ENCODE measurements at regions not wholly inside any gene's neighbourhood (a gene's known extent, or its start where the extent isn't known, plus 50 kb on each side); places are given as distances from the start of the nearest gene placed in this dataset.

DNA sequence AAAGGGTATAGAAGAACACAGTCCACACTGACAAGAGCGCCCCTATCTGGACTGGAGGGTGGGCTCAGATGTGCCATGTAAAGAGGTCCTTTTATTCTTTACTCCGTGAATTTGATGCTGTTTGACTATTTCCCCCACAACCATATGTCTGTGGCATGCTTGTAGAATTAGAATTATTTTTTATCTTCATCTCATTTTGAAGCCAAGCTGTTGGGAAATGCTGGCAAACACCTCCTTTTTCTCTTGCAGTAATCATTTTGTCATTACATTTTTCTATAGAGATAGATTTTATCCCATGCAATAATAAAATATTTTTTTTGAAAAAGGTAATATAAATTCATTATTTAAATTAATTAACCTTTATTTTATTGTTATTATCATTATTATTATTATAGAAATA is 926.6 kb upstream of the AUTS2 start:
- TF ChIP-seq, protein P1, sequence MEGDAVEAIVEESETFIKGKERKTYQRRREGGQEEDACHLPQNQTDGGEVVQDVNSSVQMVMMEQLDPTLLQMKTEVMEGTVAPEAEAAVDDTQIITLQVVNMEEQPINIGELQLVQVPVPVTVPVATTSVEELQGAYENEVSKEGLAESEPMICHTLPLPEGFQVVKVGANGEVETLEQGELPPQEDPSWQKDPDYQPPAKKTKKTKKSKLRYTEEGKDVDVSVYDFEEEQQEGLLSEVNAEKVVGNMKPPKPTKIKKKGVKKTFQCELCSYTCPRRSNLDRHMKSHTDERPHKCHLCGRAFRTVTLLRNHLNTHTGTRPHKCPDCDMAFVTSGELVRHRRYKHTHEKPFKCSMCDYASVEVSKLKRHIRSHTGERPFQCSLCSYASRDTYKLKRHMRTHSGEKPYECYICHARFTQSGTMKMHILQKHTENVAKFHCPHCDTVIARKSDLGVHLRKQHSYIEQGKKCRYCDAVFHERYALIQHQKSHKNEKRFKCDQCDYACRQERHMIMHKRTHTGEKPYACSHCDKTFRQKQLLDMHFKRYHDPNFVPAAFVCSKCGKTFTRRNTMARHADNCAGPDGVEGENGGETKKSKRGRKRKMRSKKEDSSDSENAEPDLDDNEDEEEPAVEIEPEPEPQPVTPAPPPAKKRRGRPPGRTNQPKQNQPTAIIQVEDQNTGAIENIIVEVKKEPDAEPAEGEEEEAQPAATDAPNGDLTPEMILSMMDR (conservative IDR thresholded peaks at IDR 0.05) = no peak
- TF ChIP-seq ZFX (IDR thresholded peaks at IDR 0.05) = no peak
- no peak overlapping the region for H3K27ac ChIP-seq

DNA sequence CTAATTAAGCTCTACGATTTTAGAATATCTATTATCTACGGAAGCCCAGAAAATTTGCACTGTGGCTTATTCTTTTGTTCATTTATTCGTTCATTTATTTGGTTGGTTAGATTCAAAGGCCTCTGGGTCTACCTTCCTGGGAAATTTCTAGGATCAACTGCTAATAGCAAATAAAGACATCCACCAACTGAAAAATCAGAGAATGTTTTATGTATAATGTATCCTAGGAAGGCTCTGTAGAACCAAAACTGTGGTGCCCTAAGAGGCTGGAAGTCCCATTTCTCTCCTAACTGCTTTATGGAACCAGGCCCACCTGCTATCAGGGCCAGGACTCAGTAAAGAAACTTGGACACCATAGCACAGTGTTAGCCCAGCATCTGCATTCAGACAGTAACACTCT is 923.4 kb upstream of the AUTS2 start:
- TF ChIP-seq, protein P1 (conservative IDR thresholded peaks at IDR 0.05) = no peak
- TF ChIP-seq ZFX (IDR thresholded peaks at IDR 0.05) = no peak
- no peak overlapping the region for H3K27ac ChIP-seq

GRCh38 chr7:68676813-68677535 is 921.3 kb upstream of the AUTS2 start:
- no peak for TF ChIP-seq ZFX (IDR thresholded peaks at IDR 0.05)
- TF ChIP-seq, protein P1 (conservative IDR thresholded peaks at IDR 0.05) = no peak
- H3K27ac ChIP-seq = no peak overlapping the region

DNA sequence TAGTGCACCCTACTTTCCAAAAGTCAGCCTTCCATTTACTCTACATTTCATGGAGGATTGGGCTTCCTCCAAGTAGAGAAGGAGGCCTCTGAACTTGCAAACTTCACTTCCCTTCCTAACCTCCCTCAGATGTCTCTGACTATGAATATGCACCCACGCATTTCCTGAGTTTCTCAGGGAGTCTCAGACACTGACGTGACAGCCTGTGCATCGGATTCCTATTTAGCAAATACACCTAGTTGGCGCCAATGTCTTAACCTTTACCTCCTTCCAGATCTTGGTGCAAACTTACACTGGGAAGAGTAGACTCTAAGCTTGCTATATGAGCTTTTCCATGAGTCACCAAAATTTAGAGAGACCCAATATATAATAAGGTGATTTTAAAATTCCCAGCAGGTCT is 920.1 kb upstream of the AUTS2 start:
- TF ChIP-seq ZFX (IDR thresholded peaks at IDR 0.05) = no peak
- TF ChIP-seq, protein P1 (conservative IDR thresholded peaks at IDR 0.05) = no peak

GRCh38 chr7:68679459-68680234 is 918.6 kb upstream of the AUTS2 start:
- H3K27ac ChIP-seq = no peak overlapping the region

More for the DNA sequence above, 920.1 kb upstream of the AUTS2 start:
- H3K27ac ChIP-seq = no peak overlapping the region

GRCh38 chr7:68680235-68680872 is 917.9 kb upstream of the AUTS2 start:
- no peak overlapping the region for H3K27ac ChIP-seq
- TF ChIP-seq, protein P1 (conservative IDR thresholded peaks at IDR 0.05) = no peak
- no peak for TF ChIP-seq ZFX (IDR thresholded peaks at IDR 0.05)

More at GRCh38 chr7:68679459-68680234, 918.6 kb upstream of the AUTS2 start:
- no peak for TF ChIP-seq ZFX (IDR thresholded peaks at IDR 0.05)
- TF ChIP-seq, protein P1 (conservative IDR thresholded peaks at IDR 0.05) = no peak

DNA sequence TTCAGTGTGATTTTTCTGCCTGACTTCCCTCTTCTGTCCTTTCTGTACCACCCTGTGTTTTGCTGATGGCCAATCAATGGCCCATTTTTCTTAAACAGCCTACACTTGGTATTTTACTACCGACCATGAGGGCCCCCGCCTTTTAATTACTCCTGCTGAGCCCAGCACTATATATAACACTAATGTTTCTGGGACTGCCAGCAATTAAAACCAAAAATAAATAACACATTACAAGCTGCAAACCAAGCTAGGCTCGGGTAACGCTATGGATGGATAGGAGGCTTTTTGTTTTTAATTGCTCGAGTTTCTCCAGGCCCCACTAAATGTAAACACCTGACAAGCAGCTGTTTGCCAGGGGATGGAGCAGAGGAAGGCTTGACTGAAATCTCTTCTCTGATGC is 915.4 kb upstream of the AUTS2 start:
- H3K27ac ChIP-seq = no peak overlapping the region
- TF ChIP-seq, protein P1 (conservative IDR thresholded peaks at IDR 0.05) = no peak
- no peak for TF ChIP-seq ZFX (IDR thresholded peaks at IDR 0.05)

All from C4-2B (cell line).